Skin of body (tissue), 1 donor: ENCODE measurements at regions not wholly inside any gene's neighbourhood (a gene's known extent, or its start where the extent isn't known, plus 50 kb on each side); places are given as distances from the start of the nearest gene placed in this dataset.

ENCODE experiments used
- DNase-seq: peaks from one replicate; lab custom pipeline; 2025; lab: John Stamatoyannopoulos, UW

- DNase-seq = peak; percentile 2
Measured at GRCh38 chrX:151476604-151477303, 79.7 kb downstream of the VMA21 start.

- DNase-seq = peak; percentile 29
Measured at GRCh38 chrX:151478058-151478457, 81.1 kb downstream of the VMA21 start.

GRCh38 chrX:151488677-151489076 lies 74.8 kb upstream of the PASD1 start:
- DNase-seq = no peak

- DNase-seq = no peak
Measured at GRCh38 chrX:151505796-151506195, 57.7 kb upstream of the PASD1 start.

- no peak for DNase-seq
Measured at GRCh38 chrX:151510203-151510602, 53.3 kb upstream of the PASD1 start.

- DNase-seq = no peak
Measured at GRCh38 chrX:151513472-151513871, 50.0 kb upstream of the PASD1 start.
